A549 (cell line): ENCODE measurements at regions not wholly inside any gene's neighbourhood (a gene's known extent, or its start where the extent isn't known, plus 50 kb on each side); places are given as distances from the start of the nearest gene placed in this dataset.

ENCODE experiments used
- HOXB13 ChIP-seq: fragments of 250-450 bp; sonication (Bioruptor Pico); IDR thresholded peaks from 2 replicates; pipeline ENCODE4 v1.5.0; 2020; ENCODE audit warnings: low read depth, mild to moderate bottlenecking, moderate library complexity
- HOXB5 ChIP-seq: fragments of 250-450 bp; sonication (Bioruptor Pico); IDR thresholded peaks from 2 replicates; pipeline ENCODE4 v1.5.0; 2020; ENCODE audit warnings: mild to moderate bottlenecking, moderate library complexity
- POLR2A ChIP-seq: IDR thresholded peaks from 2 replicates; pipeline ENCODE4 v1.6.1; 2012; ENCODE audit warnings: mild to moderate bottlenecking, low read length
- TF ChIP-seq, protein P1 (sequence below): fragments of >200 bp; sonication (Bioruptor Twin); formaldehyde crosslinking; IDR thresholded peaks from 3 replicates; pipeline ENCODE4 v1.5.1; 2016

- TF ChIP-seq POLR2A (no peak), HOXB13 (CRISPR knock-in tag) (no peak), HOXB5 (CRISPR knock-in tag) (no peak)
- TF ChIP-seq, protein P1, sequence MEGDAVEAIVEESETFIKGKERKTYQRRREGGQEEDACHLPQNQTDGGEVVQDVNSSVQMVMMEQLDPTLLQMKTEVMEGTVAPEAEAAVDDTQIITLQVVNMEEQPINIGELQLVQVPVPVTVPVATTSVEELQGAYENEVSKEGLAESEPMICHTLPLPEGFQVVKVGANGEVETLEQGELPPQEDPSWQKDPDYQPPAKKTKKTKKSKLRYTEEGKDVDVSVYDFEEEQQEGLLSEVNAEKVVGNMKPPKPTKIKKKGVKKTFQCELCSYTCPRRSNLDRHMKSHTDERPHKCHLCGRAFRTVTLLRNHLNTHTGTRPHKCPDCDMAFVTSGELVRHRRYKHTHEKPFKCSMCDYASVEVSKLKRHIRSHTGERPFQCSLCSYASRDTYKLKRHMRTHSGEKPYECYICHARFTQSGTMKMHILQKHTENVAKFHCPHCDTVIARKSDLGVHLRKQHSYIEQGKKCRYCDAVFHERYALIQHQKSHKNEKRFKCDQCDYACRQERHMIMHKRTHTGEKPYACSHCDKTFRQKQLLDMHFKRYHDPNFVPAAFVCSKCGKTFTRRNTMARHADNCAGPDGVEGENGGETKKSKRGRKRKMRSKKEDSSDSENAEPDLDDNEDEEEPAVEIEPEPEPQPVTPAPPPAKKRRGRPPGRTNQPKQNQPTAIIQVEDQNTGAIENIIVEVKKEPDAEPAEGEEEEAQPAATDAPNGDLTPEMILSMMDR = no peak
Measured at GRCh38 chr1:96536581-96536980, 185.0 kb upstream of the PTBP2 start.
